CD4-positive, alpha-beta T cell (primary cell): ENCODE measurements at regions not wholly inside any gene's neighbourhood (a gene's known extent, or its start where the extent isn't known, plus 50 kb on each side); places are given as distances from the start of the nearest gene placed in this dataset.

Experiments
- ATAC-seq: fragments of 200-7000 bp; cut with Tn5 transposase; one replicate; pipeline ENCODE4 v1.10.0; 2022; ENCODE audit warnings: mild to moderate bottlenecking; ENCODE audit not compliant: poor library complexity
- CTCF ChIA-PET: fragments of 350-600 bp; sonication (Branson Sonifier 250); formaldehyde crosslinking; loops from one replicate; lab custom pipeline; 2021; ENCODE audit warnings: antibody characterized with exemption, inconsistent platforms; lab: Charles Lee
- POLR2A ChIA-PET: fragments of 350-600 bp; sonication (Branson Sonifier 250); formaldehyde crosslinking; loops from one replicate; lab custom pipeline; 2021; ENCODE audit warnings: antibody characterized with exemption, inconsistent platforms; lab: Charles Lee
- DNase-seq, 14 experiments: peaks; one replicate each; pipeline ENCODE4 v3.0.0-alpha.2; 2013 to 2020; ENCODE audit warnings: mixed read lengths in 2 of 14
- H3K27ac ChIP-seq, 2 donors: one replicate each; pipeline versions ENCODE4 v1.5.1 to v1.7.0; 2013; ENCODE audit warnings: low read length in 2 of 2, low read depth in 1 of 2, mild to moderate bottlenecking in 1 of 2
- H3K27me3 ChIP-seq, 2 experiments: 1 replicate in 1 of 2; 2 replicates in 1 of 2; pipeline versions ENCODE4 v1.6.1 to v1.7.0; 2013; ENCODE audit warnings: low read length in 2 of 2, control low read depth in 1 of 2, mild to moderate bottlenecking in 1 of 2, moderate library complexity in 1 of 2; ENCODE audit not compliant: insufficient read depth in 2 of 2, control insufficient read depth in 1 of 2
- H3K36me3 ChIP-seq: one replicate; pipeline ENCODE4 v1.6.1; 2013; ENCODE audit warnings: low read length, control low read depth; ENCODE audit not compliant: insufficient read depth
- H3K4me1 ChIP-seq: one replicate; pipeline ENCODE4 v1.6.1; 2013; ENCODE audit warnings: low read length, control low read depth; ENCODE audit not compliant: insufficient read depth
- H3K4me3 ChIP-seq: one replicate; pipeline ENCODE4 v1.5.1; 2013; ENCODE audit warnings: mild to moderate bottlenecking, low read length, moderate library complexity
- H3K9me3 ChIP-seq, 2 experiments: 1 replicate in 1 of 2; 2 replicates in 1 of 2; pipeline versions ENCODE4 v1.6.1 to v1.7.0; 2013; ENCODE audit warnings: low read length in 2 of 2, mild to moderate bottlenecking in 2 of 2, control low read depth in 1 of 2, moderate library complexity in 1 of 2; ENCODE audit not compliant: control insufficient read depth in 1 of 2, insufficient read depth in 1 of 2
- H3K27ac Mint-ChIP-seq: one replicate; pipeline ENCODE4 v1.8.0; 2020; ENCODE audit warnings: mixed read lengths
- H3K27me3 Mint-ChIP-seq: one replicate; pipeline ENCODE4 v1.8.0; 2021; ENCODE audit warnings: mixed read lengths
- H3K36me3 Mint-ChIP-seq: one replicate; pipeline ENCODE4 v1.8.0; 2021; ENCODE audit warnings: low read depth, mixed read lengths
- H3K4me1 Mint-ChIP-seq: one replicate; pipeline ENCODE4 v1.8.0; 2021; ENCODE audit warnings: low read depth, mixed read lengths
- H3K4me3 Mint-ChIP-seq: one replicate; pipeline ENCODE4 v1.8.0; 2020; ENCODE audit warnings: mild to moderate bottlenecking, mixed read lengths
- H3K9me3 Mint-ChIP-seq: one replicate; pipeline ENCODE4 v1.8.0; 2020; ENCODE audit warnings: mixed read lengths
- intact Hi-C, 2 experiments: fragments of 100-400 bp; cut with DNase I in 1 of 2; cut with micrococcal nuclease in 1 of 2; formaldehyde crosslinking; loops; one replicate each; pipeline versions ENCODE4 v1.15.1 to v1.9.0; 2023 to 2025; cut with DNase I, micrococcal nuclease
- TF ChIP-seq, protein P1 (sequence below): fragments of 200-600 bp; IDR thresholded peaks from one replicate; pipeline ENCODE4 v1.8.0; 2022; ENCODE audit warnings: antibody characterized with exemption, mild to moderate bottlenecking

DNA sequence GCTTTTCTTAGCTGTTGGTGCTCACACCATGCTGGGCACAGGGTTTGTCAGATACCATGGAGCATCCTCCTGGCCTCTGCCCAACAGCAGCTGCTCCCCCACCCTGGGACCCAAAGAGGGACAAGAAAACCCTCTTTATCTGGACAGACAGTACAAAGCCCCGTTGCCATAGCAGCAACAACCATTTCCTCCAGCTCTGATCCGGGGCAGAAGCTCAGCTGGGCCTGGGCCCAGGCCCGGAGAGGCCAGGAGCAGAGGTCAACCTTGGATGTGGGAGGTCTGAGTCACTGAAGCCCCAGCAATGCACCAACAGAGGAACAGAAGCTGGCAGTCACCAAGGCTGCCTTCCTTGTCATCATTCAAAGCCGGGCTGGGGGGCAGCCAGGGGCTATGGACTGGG lies 228.4 kb upstream of the POU3F1 start:
- ChIA-PET POLR2A (no interaction called here), CTCF (no interaction called here)
- H3K27me3 Mint-ChIP-seq, result peaks cover 49% of the 10 kb centered on the region
- Histone ChIP-seq H3K36me3 (no peaks in the 10 kb centered on the region), H3K4me3 (no peak overlapping the region), H3K27ac (no peak overlapping the region), H3K4me1 (no peaks in the 10 kb centered on the region), H3K27me3 (peaks cover 14 to 21% of the 10 kb centered on the region in 2 experiments), H3K9me3 (peaks cover 10 to 18% of the 10 kb centered on the region in 2 experiments)
- no peaks in the 10 kb centered on the region for H3K36me3 Mint-ChIP-seq
- no peaks in the 10 kb centered on the region for H3K4me1 Mint-ChIP-seq
- intact Hi-C loops, result no loop called here
- H3K4me3 Mint-ChIP-seq, result no peak overlapping the region
- no peak for DNase-seq
- no peak for ATAC-seq
- H3K9me3 Mint-ChIP-seq, result peaks cover 15% of the 10 kb centered on the region
- H3K27ac Mint-ChIP-seq, result no peak overlapping the region
- TF ChIP-seq, protein P1, sequence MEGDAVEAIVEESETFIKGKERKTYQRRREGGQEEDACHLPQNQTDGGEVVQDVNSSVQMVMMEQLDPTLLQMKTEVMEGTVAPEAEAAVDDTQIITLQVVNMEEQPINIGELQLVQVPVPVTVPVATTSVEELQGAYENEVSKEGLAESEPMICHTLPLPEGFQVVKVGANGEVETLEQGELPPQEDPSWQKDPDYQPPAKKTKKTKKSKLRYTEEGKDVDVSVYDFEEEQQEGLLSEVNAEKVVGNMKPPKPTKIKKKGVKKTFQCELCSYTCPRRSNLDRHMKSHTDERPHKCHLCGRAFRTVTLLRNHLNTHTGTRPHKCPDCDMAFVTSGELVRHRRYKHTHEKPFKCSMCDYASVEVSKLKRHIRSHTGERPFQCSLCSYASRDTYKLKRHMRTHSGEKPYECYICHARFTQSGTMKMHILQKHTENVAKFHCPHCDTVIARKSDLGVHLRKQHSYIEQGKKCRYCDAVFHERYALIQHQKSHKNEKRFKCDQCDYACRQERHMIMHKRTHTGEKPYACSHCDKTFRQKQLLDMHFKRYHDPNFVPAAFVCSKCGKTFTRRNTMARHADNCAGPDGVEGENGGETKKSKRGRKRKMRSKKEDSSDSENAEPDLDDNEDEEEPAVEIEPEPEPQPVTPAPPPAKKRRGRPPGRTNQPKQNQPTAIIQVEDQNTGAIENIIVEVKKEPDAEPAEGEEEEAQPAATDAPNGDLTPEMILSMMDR, result no peak

DNA sequence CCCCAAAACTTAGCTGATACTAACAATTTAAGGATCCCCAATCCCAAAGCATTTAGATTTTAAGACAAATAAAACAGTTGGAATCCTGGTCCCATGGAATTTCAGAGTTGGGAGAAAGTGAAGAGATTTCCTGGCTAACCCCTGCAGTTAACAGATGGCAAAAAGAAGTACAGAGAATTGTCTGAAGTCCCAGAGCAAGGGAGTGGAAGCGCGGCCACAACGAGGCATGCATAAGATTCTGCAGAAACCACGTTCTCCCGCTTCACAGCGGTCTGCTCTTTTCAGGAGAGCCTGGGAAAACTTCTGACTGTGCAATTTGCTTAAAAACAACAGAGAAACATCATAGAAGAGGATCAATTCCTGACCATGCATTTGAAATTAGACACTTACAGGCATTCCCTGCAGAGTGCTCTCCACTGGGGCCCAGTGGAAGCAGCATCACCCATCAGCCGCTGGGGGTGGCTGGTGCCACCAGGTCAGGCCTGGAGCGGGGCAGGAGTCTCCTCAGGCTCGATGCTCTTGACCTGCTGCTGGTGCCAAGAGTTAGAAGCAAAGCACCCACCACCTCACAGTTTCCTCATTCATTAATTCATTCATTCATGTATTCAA lies 226.7 kb upstream of the POU3F1 start:
- Mint-ChIP-seq H3K9me3 (peaks cover 5% of the 10 kb centered on the region), H3K27me3 (peaks cover 56% of the 10 kb centered on the region), H3K4me3 (no peak overlapping the region)

DNA sequence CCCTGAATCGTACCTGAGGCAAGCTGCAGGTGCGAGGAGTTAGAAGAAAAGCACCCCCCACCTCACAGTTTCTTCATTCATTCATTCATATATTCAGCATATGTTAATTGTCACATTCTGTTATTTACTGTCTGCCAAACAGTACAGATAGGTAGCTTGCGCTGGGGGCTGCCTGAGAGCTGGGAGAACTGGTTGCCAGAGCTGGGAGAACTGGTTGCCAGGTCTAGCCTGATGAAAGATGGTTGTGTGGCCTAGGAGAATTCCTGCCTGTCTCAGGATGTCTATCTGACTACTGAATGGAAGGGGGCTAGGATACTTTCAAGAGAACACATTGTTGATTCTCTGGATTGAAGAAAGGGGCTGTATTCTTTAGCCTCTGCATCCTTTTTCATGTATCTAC lies 225.9 kb upstream of the POU3F1 start:
- POLR2A ChIA-PET, result no interaction called here
- Histone ChIP-seq H3K4me1 (no peaks in the 10 kb centered on the region), H3K36me3 (no peaks in the 10 kb centered on the region), H3K9me3 (peaks cover 0 to 12% of the 10 kb centered on the region in 2 experiments), H3K4me3 (no peak overlapping the region), H3K27ac (no peak overlapping the region), H3K27me3 (peaks cover 14 to 23% of the 10 kb centered on the region in 2 experiments)
- peaks cover 56% of the 10 kb centered on the region for H3K27me3 Mint-ChIP-seq
- peaks cover under 1% of the 10 kb centered on the region for H3K9me3 Mint-ChIP-seq
- H3K4me1 Mint-ChIP-seq, result no peaks in the 10 kb centered on the region
- CTCF ChIA-PET, result no interaction called here
- intact Hi-C loops, result no loop called here
- no peak overlapping the region for H3K27ac Mint-ChIP-seq
- TF ChIP-seq, protein P1, result no peak
- DNase-seq, result no peak
- no peaks in the 10 kb centered on the region for H3K36me3 Mint-ChIP-seq
- no peak for ATAC-seq
- no peak overlapping the region for H3K4me3 Mint-ChIP-seq

More for the DNA sequence above, 226.7 kb upstream of the POU3F1 start:
- ATAC-seq, result no peak
- H3K4me1 ChIP-seq, result no peaks in the 10 kb centered on the region
- TF ChIP-seq, protein P1, result no peak
- DNase-seq, result no peak
- ChIA-PET POLR2A (no interaction called here), CTCF (no interaction called here)
- intact Hi-C loops, result no loop called here
- no peaks in the 10 kb centered on the region for H3K36me3 Mint-ChIP-seq
- no peak overlapping the region for H3K27ac ChIP-seq
- H3K9me3 ChIP-seq, result peaks cover 0 to 14% of the 10 kb centered on the region in 2 experiments
- H3K27ac Mint-ChIP-seq, result no peak overlapping the region
- no peaks in the 10 kb centered on the region for H3K36me3 ChIP-seq
- peaks cover 14 to 23% of the 10 kb centered on the region in 2 experiments for H3K27me3 ChIP-seq
- no peak overlapping the region for H3K4me3 ChIP-seq
- no peaks in the 10 kb centered on the region for H3K4me1 Mint-ChIP-seq
